Stimulated activated CD8-positive, alpha-beta memory T cell treated with anti-CD3 and anti-CD28 coated beads, Interleukin-15, amount 100 ng/mL, for 4 hours (primary cell): ENCODE measurements at regions not wholly inside any gene's neighbourhood (a gene's known extent, or its start where the extent isn't known, plus 50 kb on each side); places are given as distances from the start of the nearest gene placed in this dataset.

Source experiments
- DNase-seq, 2 donors: peaks; one replicate each; pipeline ENCODE4 v3.0.0-alpha.2; 2020; ENCODE audit warnings: low read depth in 2 of 2

- no peak for DNase-seq
Observed at GRCh38 chr21:27275294-27275927, 308.5 kb upstream of the ADAMTS5 start.

- DNase-seq = no peak
Observed at GRCh38 chr21:27269644-27270043, 302.8 kb upstream of the ADAMTS5 start.

GRCh38 chr21:27268290-27268689 lies 301.4 kb upstream of the ADAMTS5 start:
- no peak for DNase-seq

GRCh38 chr21:27265949-27266348 lies 299.1 kb upstream of the ADAMTS5 start:
- no peak for DNase-seq

GRCh38 chr21:27265492-27265891 lies 298.6 kb upstream of the ADAMTS5 start:
- DNase-seq = no peak

- no peak for DNase-seq
Observed at GRCh38 chr21:27261676-27262075, 294.8 kb upstream of the ADAMTS5 start.

- no peak for DNase-seq
Observed at GRCh38 chr21:27260728-27261127, 293.8 kb upstream of the ADAMTS5 start.

GRCh38 chr21:27258742-27259448 lies 292.0 kb upstream of the ADAMTS5 start:
- no peak for DNase-seq

GRCh38 chr21:27257908-27258556 lies 291.1 kb upstream of the ADAMTS5 start:
- no peak for DNase-seq

GRCh38 chr21:27257226-27257625 lies 290.3 kb upstream of the ADAMTS5 start:
- DNase-seq = no peak

- no peak for DNase-seq
Observed at GRCh38 chr21:27251752-27252151, 284.9 kb upstream of the ADAMTS5 start.

GRCh38 chr21:27250366-27250765 lies 283.5 kb upstream of the ADAMTS5 start:
- DNase-seq = no peak

- no peak for DNase-seq
Observed at GRCh38 chr21:27248814-27249213, 281.9 kb upstream of the ADAMTS5 start.

- DNase-seq = no peak
Observed at GRCh38 chr21:27246741-27247140, 279.9 kb upstream of the ADAMTS5 start.

GRCh38 chr21:27244776-27245175 lies 277.9 kb upstream of the ADAMTS5 start:
- DNase-seq = no peak

- no peak for DNase-seq
Observed at GRCh38 chr21:27244352-27244751, 277.5 kb upstream of the ADAMTS5 start.

GRCh38 chr21:27240839-27241238 lies 274.0 kb upstream of the ADAMTS5 start:
- DNase-seq = no peak

- DNase-seq = no peak
Observed at GRCh38 chr21:27233514-27234115, 266.7 kb upstream of the ADAMTS5 start.

GRCh38 chr21:27225940-27226339 lies 259.1 kb upstream of the ADAMTS5 start:
- no peak for DNase-seq

GRCh38 chr21:27225151-27225550 lies 258.3 kb upstream of the ADAMTS5 start:
- no peak for DNase-seq

GRCh38 chr21:27224169-27224568 lies 257.3 kb upstream of the ADAMTS5 start:
- no peak for DNase-seq

- no peak for DNase-seq
Observed at GRCh38 chr21:27221077-27221476, 254.2 kb upstream of the ADAMTS5 start.

GRCh38 chr21:27220416-27220815 lies 253.5 kb upstream of the ADAMTS5 start:
- DNase-seq = no peak
